Astrocyte (in vitro differentiated cells and primary cell): ENCODE measurements at regions not wholly inside any gene's neighbourhood (a gene's known extent, or its start where the extent isn't known, plus 50 kb on each side); places are given as distances from the start of the nearest gene placed in this dataset.

ENCODE experiments used
- DNase-seq: peaks from one replicate; pipeline ENCODE4 v3.0.0-alpha.2; 2010; ENCODE audit warnings: low read depth
- FAIRE-seq: peaks from 2 replicates; lab custom pipeline; 2011; peaks lifted over from hg19 to GRCh38; lab: Jason Lieb, UNC
- H2AFZ ChIP-seq: 2 replicates; pipeline ENCODE4 v1.6.0; 2012; ENCODE audit warnings: low read depth, low read length, inconsistent platforms
- H3K27ac ChIP-seq: 2 replicates; pipeline ENCODE4 v1.5.1; 2011; ENCODE audit warnings: low read depth, low read length, inconsistent platforms
- H3K27me3 ChIP-seq: 2 replicates; pipeline ENCODE4 v1.6.0; 2011; ENCODE audit warnings: low read length, inconsistent platforms; ENCODE audit not compliant: insufficient read depth
- H3K36me3 ChIP-seq: 2 replicates; pipeline ENCODE4 v1.5.1; 2011; ENCODE audit warnings: low read length, inconsistent platforms; ENCODE audit not compliant: insufficient read depth
- H3K4me1 ChIP-seq: 2 replicates; pipeline ENCODE4 v1.5.1; 2011; ENCODE audit warnings: low read length, inconsistent platforms; ENCODE audit not compliant: insufficient read depth
- H3K4me2 ChIP-seq: 2 replicates; pipeline ENCODE4 v1.6.0; 2012; ENCODE audit warnings: low read length, inconsistent platforms
- H3K4me3 ChIP-seq: 2 replicates; pipeline ENCODE4 v1.5.1; 2011; ENCODE audit warnings: low read depth, mild to moderate bottlenecking, low read length, inconsistent platforms; ENCODE audit not compliant: insufficient read depth
- H3K79me2 ChIP-seq: 2 replicates; pipeline ENCODE4 v1.6.0; 2012; ENCODE audit warnings: mild to moderate bottlenecking, low read length, inconsistent platforms; ENCODE audit not compliant: insufficient read depth
- H3K9ac ChIP-seq: 2 replicates; pipeline ENCODE4 v1.6.0; 2012; ENCODE audit warnings: mild to moderate bottlenecking, low read length, inconsistent platforms
- H3K9me3 ChIP-seq: 2 replicates; pipeline ENCODE4 v1.5.1; 2012; ENCODE audit warnings: low read depth, mild to moderate bottlenecking, low read length, inconsistent platforms; ENCODE audit not compliant: insufficient read depth
- H4K20me1 ChIP-seq: 2 replicates; pipeline ENCODE4 v1.6.0; 2012; ENCODE audit warnings: low read length, inconsistent platforms; ENCODE audit not compliant: insufficient read depth
- H3K27ac Mint-ChIP-seq: one replicate; pipeline ENCODE4 v1.8.0; 2021; ENCODE audit warnings: mild to moderate bottlenecking, mixed read lengths; ENCODE audit not compliant: unreplicated experiment
- H3K27me3 Mint-ChIP-seq: one replicate; pipeline ENCODE4 v1.8.0; 2021; ENCODE audit warnings: low read depth, mixed read lengths; ENCODE audit not compliant: unreplicated experiment
- H3K36me3 Mint-ChIP-seq: one replicate; pipeline ENCODE4 v1.8.0; 2021; ENCODE audit warnings: low read depth, mixed read lengths; ENCODE audit not compliant: unreplicated experiment
- H3K4me1 Mint-ChIP-seq: one replicate; pipeline ENCODE4 v1.8.0; 2021; ENCODE audit warnings: low read depth, mixed read lengths; ENCODE audit not compliant: unreplicated experiment
- H3K4me3 Mint-ChIP-seq: one replicate; pipeline ENCODE4 v1.8.0; 2021; ENCODE audit warnings: mild to moderate bottlenecking, moderate library complexity, mixed read lengths; ENCODE audit not compliant: unreplicated experiment
- H3K9me3 Mint-ChIP-seq: one replicate; pipeline ENCODE4 v1.8.0; 2021; ENCODE audit warnings: mild to moderate bottlenecking, mixed read lengths; ENCODE audit not compliant: unreplicated experiment
- EZH2 ChIP-seq: IDR thresholded peaks from 2 replicates; pipeline ENCODE4 v1.6.1; 2012; ENCODE audit warnings: mild to moderate bottlenecking, low read length, inconsistent platforms; ENCODE audit not compliant: insufficient read depth
- TF ChIP-seq, protein P1 (sequence below): IDR thresholded peaks from 2 replicates; pipeline ENCODE4 v1.5.1; 2011; ENCODE audit warnings: low read depth, mild to moderate bottlenecking, inconsistent platforms, low read length, moderate library complexity; ENCODE audit not compliant: insufficient read depth

DNA sequence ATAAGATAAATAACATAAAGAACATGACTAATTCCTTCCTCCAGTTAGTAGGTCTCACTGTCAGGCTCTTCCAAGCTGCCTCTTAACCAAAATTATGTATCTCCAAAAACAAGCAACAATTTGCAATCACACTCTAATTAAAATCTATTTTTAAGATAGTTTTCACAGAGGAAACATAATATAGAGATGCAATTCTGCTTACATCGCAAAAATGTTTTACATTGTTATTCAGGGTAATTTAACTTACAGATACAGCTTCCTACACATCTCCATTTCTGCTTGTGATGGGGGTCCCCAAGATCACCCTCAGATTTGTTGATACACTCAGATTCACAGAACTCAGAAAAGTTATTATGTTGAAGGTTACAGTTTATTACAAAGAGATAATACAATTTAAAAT is 115.5 kb downstream of the DSC3 start:
- no peak overlapping the region for H3K4me2 ChIP-seq

DNA sequence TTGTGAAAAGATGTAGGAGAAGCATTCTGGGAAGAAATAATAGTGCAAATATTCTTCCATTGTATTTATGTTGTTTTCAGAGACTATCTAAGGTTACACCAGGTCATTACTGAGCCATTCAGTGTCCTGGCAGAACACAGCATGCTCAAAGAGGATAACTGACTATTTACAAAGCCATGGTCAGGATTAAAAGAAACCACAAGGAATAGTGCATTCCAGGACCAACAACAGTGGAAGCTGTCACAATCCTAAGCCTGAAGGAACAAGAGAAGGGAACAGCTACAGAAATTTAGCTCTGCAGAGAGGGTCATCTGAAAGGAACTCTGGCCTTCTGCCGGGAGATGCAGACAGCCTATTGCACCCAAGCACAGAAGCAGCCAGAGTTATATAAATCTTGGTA is 116.7 kb downstream of the DSC3 start:
- Mint-ChIP-seq H3K36me3 (no peaks in the 10 kb centered on the region), H3K4me1 (peaks cover 15% of the 10 kb centered on the region), H3K27ac (no peak overlapping the region), H3K9me3 (no peaks in the 10 kb centered on the region), H3K27me3 (no peaks in the 10 kb centered on the region), H3K4me3 (no peak overlapping the region)
- Histone ChIP-seq H3K79me2 (no peaks in the 10 kb centered on the region), H4K20me1 (no peaks in the 10 kb centered on the region), H2AFZ (no peak overlapping the region), H3K9ac (no peak overlapping the region), H3K9me3 (no peaks in the 10 kb centered on the region), H3K27ac (no peak overlapping the region), H3K4me2 (no peak overlapping the region), H3K4me3 (no peak overlapping the region), H3K4me1 (no peaks in the 10 kb centered on the region), H3K36me3 (no peaks in the 10 kb centered on the region), H3K27me3 (no peaks in the 10 kb centered on the region)
- TF ChIP-seq, protein P1, sequence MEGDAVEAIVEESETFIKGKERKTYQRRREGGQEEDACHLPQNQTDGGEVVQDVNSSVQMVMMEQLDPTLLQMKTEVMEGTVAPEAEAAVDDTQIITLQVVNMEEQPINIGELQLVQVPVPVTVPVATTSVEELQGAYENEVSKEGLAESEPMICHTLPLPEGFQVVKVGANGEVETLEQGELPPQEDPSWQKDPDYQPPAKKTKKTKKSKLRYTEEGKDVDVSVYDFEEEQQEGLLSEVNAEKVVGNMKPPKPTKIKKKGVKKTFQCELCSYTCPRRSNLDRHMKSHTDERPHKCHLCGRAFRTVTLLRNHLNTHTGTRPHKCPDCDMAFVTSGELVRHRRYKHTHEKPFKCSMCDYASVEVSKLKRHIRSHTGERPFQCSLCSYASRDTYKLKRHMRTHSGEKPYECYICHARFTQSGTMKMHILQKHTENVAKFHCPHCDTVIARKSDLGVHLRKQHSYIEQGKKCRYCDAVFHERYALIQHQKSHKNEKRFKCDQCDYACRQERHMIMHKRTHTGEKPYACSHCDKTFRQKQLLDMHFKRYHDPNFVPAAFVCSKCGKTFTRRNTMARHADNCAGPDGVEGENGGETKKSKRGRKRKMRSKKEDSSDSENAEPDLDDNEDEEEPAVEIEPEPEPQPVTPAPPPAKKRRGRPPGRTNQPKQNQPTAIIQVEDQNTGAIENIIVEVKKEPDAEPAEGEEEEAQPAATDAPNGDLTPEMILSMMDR, result no peak
- no peak for TF ChIP-seq EZH2
- FAIRE-seq, result no peak
- no peak for DNase-seq

More for the DNA sequence above, 115.5 kb downstream of the DSC3 start:
- no peaks in the 10 kb centered on the region for H3K36me3 ChIP-seq
- DNase-seq (no peak), FAIRE-seq (no peak)
- Mint-ChIP-seq H3K27me3 (no peaks in the 10 kb centered on the region), H3K27ac (no peak overlapping the region), H3K9me3 (no peaks in the 10 kb centered on the region), H3K4me3 (no peak overlapping the region), H3K4me1 (peaks cover 13% of the 10 kb centered on the region), H3K36me3 (no peaks in the 10 kb centered on the region)
- H3K9ac ChIP-seq, result no peak overlapping the region
- no peak overlapping the region for H3K27ac ChIP-seq
- no peak overlapping the region for H3K4me3 ChIP-seq
- H3K27me3 ChIP-seq, result no peaks in the 10 kb centered on the region
- TF ChIP-seq EZH2, result no peak
- TF ChIP-seq, protein P1, result no peak
- H3K9me3 ChIP-seq, result no peaks in the 10 kb centered on the region
- no peaks in the 10 kb centered on the region for H4K20me1 ChIP-seq
- no peaks in the 10 kb centered on the region for H3K79me2 ChIP-seq
- H3K4me1 ChIP-seq, result no peaks in the 10 kb centered on the region
- no peak overlapping the region for H2AFZ ChIP-seq

DNA sequence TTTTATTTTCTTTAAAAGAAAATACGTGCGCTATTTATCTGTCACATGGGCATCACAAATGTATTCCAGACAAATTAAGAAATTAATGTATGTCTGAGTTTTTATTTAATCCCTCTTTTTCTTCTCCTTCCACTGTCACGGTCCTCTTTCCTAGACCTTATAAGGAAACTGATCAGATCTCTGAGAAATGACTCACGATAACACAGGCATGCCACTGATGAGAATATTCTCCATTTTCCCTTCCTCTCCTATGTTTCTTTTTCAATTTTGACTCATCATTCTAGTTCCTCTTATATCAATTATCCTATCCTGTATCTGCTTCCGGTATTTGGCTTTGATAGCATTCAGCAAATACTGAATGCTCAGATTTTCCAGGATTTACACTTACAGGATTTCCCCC is 121.8 kb downstream of the DSC3 start:
- H3K27ac Mint-ChIP-seq, result peak overlapping the region; percentile 65
- Histone ChIP-seq H3K9me3 (no peaks in the 10 kb centered on the region), H4K20me1 (no peaks in the 10 kb centered on the region), H3K4me1 (no peaks in the 10 kb centered on the region), H3K79me2 (no peaks in the 10 kb centered on the region), H3K9ac (no peak overlapping the region), H2AFZ (peak overlapping the region; percentile 31), H3K36me3 (no peaks in the 10 kb centered on the region), H3K4me3 (no peak overlapping the region), H3K4me2 (peak overlapping the region; percentile 4), H3K27me3 (no peaks in the 10 kb centered on the region), H3K27ac (no peak overlapping the region)
- no peaks in the 10 kb centered on the region for H3K9me3 Mint-ChIP-seq
- H3K36me3 Mint-ChIP-seq, result no peaks in the 10 kb centered on the region
- TF ChIP-seq EZH2, result no peak
- TF ChIP-seq, protein P1, result no peak
- no peaks in the 10 kb centered on the region for H3K27me3 Mint-ChIP-seq
- FAIRE-seq, result no peak
- DNase-seq, result peak; percentile 3
- H3K4me3 Mint-ChIP-seq, result no peak overlapping the region
- H3K4me1 Mint-ChIP-seq, result peaks cover 9% of the 10 kb centered on the region
